ENCODE measurements at regions not wholly inside any gene's neighbourhood (a gene's known extent, or its start where the extent isn't known, plus 50 kb on each side); places are given as distances from the start of the nearest gene placed in this dataset.

GRCh38 chr10:47245731-47246350, 54.2 kb upstream of the GDF10 start:
- ChIA-PET CTCF (no interaction called here), POLR2A (no interaction called here)
- TF ChIP-seq EZH2 (IDR thresholded peaks at IDR 0.05; ENCODE audit: borderline replicate concordance, insufficient read depth, low read depth, low read length, poor library complexity, severe bottlenecking) (no peak), CTCF (IDR thresholded peaks at IDR 0.05) (no peak)
- ATAC-seq (ENCODE audit: low read depth) (no peak), DNase-seq (no peak)
- Mint-ChIP-seq H3K27me3 (no peaks in the 10 kb centered on the region), H3K4me1 (no peaks in the 10 kb centered on the region), H3K9me3 (ENCODE audit: insufficient read depth) (no peaks in the 10 kb centered on the region), H3K27ac (no peak overlapping the region), H3K4me3 (no peak overlapping the region)
- Histone ChIP-seq H4K20me1 (ENCODE audit: control insufficient read depth, insufficient read depth, low read length, poor library complexity, severe bottlenecking) (no peaks in the 10 kb centered on the region), H3K9me3 (ENCODE audit: control extremely low read depth in 1 of 3, control insufficient read depth in 2 of 3, insufficient read depth in 1 of 3, low read length in 2 of 3) (no peaks in the 10 kb centered on the region), H3K36me3 (replicated peaks in 1 of 2; ENCODE audit: control extremely low read depth in 1 of 2, control insufficient read depth in 1 of 2, extremely low read depth in 1 of 2, insufficient read depth in 2 of 2, low read length in 1 of 2) (no peaks in the 10 kb centered on the region), H3K4me3 (ENCODE audit: control extremely low read depth in 1 of 5, extremely low read depth in 1 of 5, insufficient read depth in 1 of 5, low read depth in 2 of 5, low read length in 4 of 5) (no peak overlapping the region), H3K27me3 (replicated peaks in 1 of 4; ENCODE audit: control extremely low read depth in 1 of 4, control insufficient read depth in 3 of 4, insufficient read depth in 4 of 4, low read length in 3 of 4) (peaks cover 0 to under 1% (median 0%) of the 10 kb centered on the region in 4 experiments), H2AFZ (ENCODE audit: insufficient read depth, low read depth, low read length, poor library complexity, severe bottlenecking) (no peak overlapping the region), H3K9ac (ENCODE audit: low read length) (no peak overlapping the region), H3K27ac (ENCODE audit: low read length in 2 of 2) (no peak overlapping the region), H3K79me2 (ENCODE audit: control insufficient read depth, insufficient read depth, low read length) (no peaks in the 10 kb centered on the region), H3K4me2 (replicated peaks; ENCODE audit: low read depth, low read length, poor library complexity, severe bottlenecking) (no peak overlapping the region), H3K4me1 (ENCODE audit: control insufficient read depth in 2 of 2, insufficient read depth in 2 of 2, low read length in 2 of 2) (no peaks in the 10 kb centered on the region)
- 92% methylated on average over 5 of the region's 6 CpGs for WGBS (ENCODE audit: insufficient coverage)
- intact Hi-C loops (cut with micrococcal nuclease), result no loop called here

- ChIA-PET CTCF (no interaction called here), POLR2A (no interaction called here)
- Mint-ChIP-seq H3K4me3 (no peak overlapping the region), H3K4me1 (no peaks in the 10 kb centered on the region), H3K9me3 (ENCODE audit: insufficient read depth) (no peaks in the 10 kb centered on the region), H3K27ac (no peak overlapping the region), H3K27me3 (no peaks in the 10 kb centered on the region)
- Histone ChIP-seq H3K9me3 (ENCODE audit: control extremely low read depth in 1 of 3, control insufficient read depth in 2 of 3, insufficient read depth in 1 of 3, low read length in 2 of 3) (no peaks in the 10 kb centered on the region), H2AFZ (ENCODE audit: insufficient read depth, low read depth, low read length, poor library complexity, severe bottlenecking) (no peak overlapping the region), H3K4me1 (ENCODE audit: control insufficient read depth in 2 of 2, insufficient read depth in 2 of 2, low read length in 2 of 2) (no peaks in the 10 kb centered on the region), H3K4me2 (replicated peaks; ENCODE audit: low read depth, low read length, poor library complexity, severe bottlenecking) (no peak overlapping the region), H3K4me3 (ENCODE audit: control extremely low read depth in 1 of 5, extremely low read depth in 1 of 5, insufficient read depth in 1 of 5, low read depth in 2 of 5, low read length in 4 of 5) (no peak overlapping the region), H3K9ac (ENCODE audit: low read length) (no peak overlapping the region), H4K20me1 (ENCODE audit: control insufficient read depth, insufficient read depth, low read length, poor library complexity, severe bottlenecking) (no peaks in the 10 kb centered on the region), H3K27ac (ENCODE audit: low read length in 2 of 2) (no peak overlapping the region), H3K36me3 (replicated peaks in 1 of 2; ENCODE audit: control extremely low read depth in 1 of 2, control insufficient read depth in 1 of 2, extremely low read depth in 1 of 2, insufficient read depth in 2 of 2, low read length in 1 of 2) (no peaks in the 10 kb centered on the region), H3K27me3 (replicated peaks in 1 of 4; ENCODE audit: control extremely low read depth in 1 of 4, control insufficient read depth in 3 of 4, insufficient read depth in 4 of 4, low read length in 3 of 4) (no peaks in the 10 kb centered on the region), H3K79me2 (ENCODE audit: control insufficient read depth, insufficient read depth, low read length) (no peaks in the 10 kb centered on the region)
- TF ChIP-seq EZH2 (IDR thresholded peaks at IDR 0.05; ENCODE audit: borderline replicate concordance, insufficient read depth, low read depth, low read length, poor library complexity, severe bottlenecking), result no peak
- no peak for TF ChIP-seq CTCF (IDR thresholded peaks at IDR 0.05)
- ATAC-seq (ENCODE audit: low read depth) (no peak), DNase-seq (no peak)
- intact Hi-C loops (cut with micrococcal nuclease), result no loop called here
- WGBS (ENCODE audit: insufficient coverage), result 80% methylated on average over 5 of the region's 6 CpGs
These were observed 53.4 kb upstream of the GDF10 start for GRCh38 chr10:47246406-47247147.
